HEK293 (cell line): ENCODE measurements at regions not wholly inside any gene's neighbourhood (a gene's known extent, or its start where the extent isn't known, plus 50 kb on each side); places are given as distances from the start of the nearest gene placed in this dataset.

Experiments
- CTCF ChIP-seq: fragments of 450-650 bp; formaldehyde crosslinking; IDR thresholded peaks from 2 replicates; pipeline ENCODE4 v1.5.1; 2016; ENCODE audit warnings: missing biosample characterization, missing genetic modification characterization
- KLF16 ChIP-seq: fragments of 450-650 bp; formaldehyde crosslinking; IDR thresholded peaks from 2 replicates; pipeline ENCODE4 v1.5.1; 2017; ENCODE audit warnings: missing biosample characterization, missing genetic modification characterization
- OVOL3 ChIP-seq: fragments of 450-650 bp; formaldehyde crosslinking; IDR thresholded peaks from 2 replicates; pipeline ENCODE4 v1.5.1; 2016; ENCODE audit warnings: missing biosample characterization, missing genetic modification characterization
- SALL2 ChIP-seq: fragments of 450-650 bp; formaldehyde crosslinking; IDR thresholded peaks from 2 replicates; pipeline ENCODE4 v1.5.0; 2017; ENCODE audit warnings: missing biosample characterization, mild to moderate bottlenecking, missing genetic modification characterization, borderline replicate concordance
- SP7 ChIP-seq: fragments of 450-650 bp; formaldehyde crosslinking; IDR thresholded peaks from 2 replicates; pipeline ENCODE4 v1.5.1; 2016; ENCODE audit warnings: missing biosample characterization, missing genetic modification characterization
- TCF7L2 ChIP-seq: IDR thresholded peaks from 2 replicates; pipeline ENCODE4 v1.6.1; 2011; ENCODE audit warnings: low read depth, mild to moderate bottlenecking, inconsistent platforms, low read length, moderate library complexity, borderline replicate concordance
- YY1 ChIP-seq: fragments of 450-650 bp; formaldehyde crosslinking; IDR thresholded peaks from 2 replicates; pipeline ENCODE4 v1.5.1; 2018; ENCODE audit warnings: missing biosample characterization, missing genetic modification characterization
- ZNF138 ChIP-seq: fragments of 450-650 bp; formaldehyde crosslinking; IDR thresholded peaks from 2 replicates; pipeline ENCODE4 v1.5.1; 2016; ENCODE audit warnings: missing biosample characterization, missing genetic modification characterization, borderline replicate concordance
- ZNF157 ChIP-seq: fragments of 450-650 bp; formaldehyde crosslinking; IDR thresholded peaks from 2 replicates; pipeline ENCODE4 v1.5.1; 2016; ENCODE audit warnings: missing biosample characterization, missing genetic modification characterization
- ZNF639 ChIP-seq: fragments of 450-650 bp; formaldehyde crosslinking; IDR thresholded peaks from 2 replicates; pipeline ENCODE4 v1.5.1; 2016; ENCODE audit warnings: missing biosample characterization, missing genetic modification characterization
- ZNF776 ChIP-seq: fragments of 450-650 bp; formaldehyde crosslinking; IDR thresholded peaks from 2 replicates; pipeline ENCODE4 v1.5.0; 2017; ENCODE audit warnings: missing biosample characterization, missing genetic modification characterization, borderline replicate concordance
- TF ChIP-seq, protein P1 (sequence below): fragments of 450-650 bp; formaldehyde crosslinking; IDR thresholded peaks from 2 replicates; pipeline ENCODE4 v1.5.1; 2016; ENCODE audit warnings: missing biosample characterization, missing genetic modification characterization

DNA sequence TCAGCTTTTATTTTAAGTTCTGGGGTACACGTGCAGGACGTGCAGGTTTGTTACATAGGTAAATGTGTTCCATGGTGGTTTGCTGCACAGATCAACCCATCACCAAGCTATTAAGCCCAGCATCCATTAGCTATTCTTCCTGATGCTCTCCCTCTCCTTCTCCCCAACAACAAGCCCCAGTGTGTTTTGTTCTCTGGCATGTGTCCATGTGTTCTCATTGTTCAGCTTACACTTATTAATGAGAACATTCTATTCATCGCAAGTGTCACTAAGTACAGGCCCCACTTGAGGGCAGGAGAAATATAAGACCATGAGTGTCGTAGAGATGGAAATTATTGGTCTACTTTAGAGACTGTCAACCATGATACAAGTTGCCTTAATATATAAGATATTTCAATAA, 615.1 kb downstream of the CDH8 start:
- no peak for TF ChIP-seq SP7 (tag by site-specific recombination)
- no peak for TF ChIP-seq ZNF157
- no peak for TF ChIP-seq CTCF (tag by site-specific recombination)
- TF ChIP-seq ZNF138, result no peak
- TF ChIP-seq OVOL3, result no peak
- TF ChIP-seq YY1 (tag by site-specific recombination), result no peak
- no peak for TF ChIP-seq TCF7L2
- TF ChIP-seq ZNF776 (tag by site-specific recombination), result no peak
- TF ChIP-seq KLF16, result no peak
- TF ChIP-seq, protein P1, sequence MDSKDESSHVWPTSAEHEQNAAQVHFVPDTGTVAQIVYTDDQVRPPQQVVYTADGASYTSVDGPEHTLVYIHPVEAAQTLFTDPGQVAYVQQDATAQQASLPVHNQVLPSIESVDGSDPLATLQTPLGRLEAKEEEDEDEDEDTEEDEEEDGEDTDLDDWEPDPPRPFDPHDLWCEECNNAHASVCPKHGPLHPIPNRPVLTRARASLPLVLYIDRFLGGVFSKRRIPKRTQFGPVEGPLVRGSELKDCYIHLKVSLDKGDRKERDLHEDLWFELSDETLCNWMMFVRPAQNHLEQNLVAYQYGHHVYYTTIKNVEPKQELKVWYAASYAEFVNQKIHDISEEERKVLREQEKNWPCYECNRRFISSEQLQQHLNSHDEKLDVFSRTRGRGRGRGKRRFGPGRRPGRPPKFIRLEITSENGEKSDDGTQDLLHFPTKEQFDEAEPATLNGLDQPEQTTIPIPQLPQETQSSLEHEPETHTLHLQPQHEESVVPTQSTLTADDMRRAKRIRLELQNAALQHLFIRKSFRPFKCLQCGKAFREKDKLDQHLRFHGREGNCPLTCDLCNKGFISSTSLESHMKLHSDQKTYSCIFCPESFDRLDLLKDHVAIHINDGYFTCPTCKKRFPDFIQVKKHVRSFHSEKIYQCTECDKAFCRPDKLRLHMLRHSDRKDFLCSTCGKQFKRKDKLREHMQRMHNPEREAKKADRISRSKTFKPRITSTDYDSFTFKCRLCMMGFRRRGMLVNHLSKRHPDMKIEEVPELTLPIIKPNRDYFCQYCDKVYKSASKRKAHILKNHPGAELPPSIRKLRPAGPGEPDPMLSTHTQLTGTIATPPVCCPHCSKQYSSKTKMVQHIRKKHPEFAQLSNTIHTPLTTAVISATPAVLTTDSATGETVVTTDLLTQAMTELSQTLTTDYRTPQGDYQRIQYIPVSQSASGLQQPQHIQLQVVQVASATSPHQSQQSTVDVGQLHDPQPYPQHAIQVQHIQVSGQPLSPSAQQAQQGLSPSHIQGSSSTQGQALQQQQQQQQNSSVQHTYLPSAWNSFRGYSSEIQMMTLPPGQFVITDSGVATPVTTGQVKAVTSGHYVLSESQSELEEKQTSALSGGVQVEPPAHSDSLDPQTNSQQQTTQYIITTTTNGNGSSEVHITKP (tag by site-specific recombination), result no peak
- no peak for TF ChIP-seq ZNF639
- TF ChIP-seq SALL2 (tag by site-specific recombination), result no peak
